HG03066 (cell line): ENCODE measurements at regions not wholly inside any gene's neighbourhood (a gene's known extent, or its start where the extent isn't known, plus 50 kb on each side); places are given as distances from the start of the nearest gene placed in this dataset.
"Not testable (repeated sequence)": the region's sequence is repeated elsewhere in the genome, so short reads cannot be mapped to it uniquely, and the experiment has no call there.

Experiments used
- ATAC-seq: cut with Tn5 transposase; IDR thresholded peaks from one replicate; pipeline ENCODE4 v1.9.1; 2021; ENCODE audit warnings: low read depth; ENCODE audit not compliant: unreplicated experiment

DNA sequence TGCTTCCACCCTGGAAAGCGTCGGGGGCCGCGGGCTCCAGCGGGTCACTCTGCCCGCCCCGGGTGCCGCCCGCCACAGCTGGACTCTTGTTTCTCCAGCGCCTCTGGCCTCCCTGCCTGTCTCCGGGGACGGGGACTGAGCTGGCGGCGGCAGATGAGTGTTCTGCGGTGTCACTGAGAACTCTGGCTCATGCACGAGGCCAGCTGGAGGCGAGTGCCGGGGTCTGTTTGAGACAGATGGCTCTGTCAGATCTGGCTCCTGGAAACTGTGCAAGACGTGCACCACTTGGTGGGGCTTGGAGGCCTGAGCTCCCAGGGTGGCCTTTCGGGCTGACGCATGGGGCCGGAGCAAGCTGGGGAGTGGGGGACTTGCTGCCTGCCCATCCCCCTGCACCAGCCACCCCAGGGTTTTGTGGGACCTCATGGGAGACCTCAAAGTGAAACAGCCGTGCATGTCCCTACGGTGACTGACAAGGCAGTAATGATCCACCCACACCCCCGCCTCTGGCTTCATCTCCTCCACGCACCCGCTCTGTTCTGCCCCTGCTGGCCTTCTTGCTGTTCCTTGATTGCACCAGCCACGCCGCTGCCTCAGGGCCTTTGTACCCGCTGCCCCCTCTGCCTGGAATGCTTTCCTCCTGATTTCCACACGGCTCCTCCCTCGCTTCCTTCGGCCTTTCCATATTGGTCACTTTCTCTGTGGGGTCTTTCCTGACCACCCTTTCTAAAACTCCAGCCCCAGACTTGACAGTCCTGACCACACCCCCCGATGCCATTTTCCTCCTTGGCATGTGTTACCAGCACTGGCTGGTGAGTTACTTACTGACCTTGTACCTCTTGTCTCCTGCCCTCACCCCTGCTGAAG lies 174.9 kb upstream of the CIBAR2 start:
- ATAC-seq = no peak

DNA sequence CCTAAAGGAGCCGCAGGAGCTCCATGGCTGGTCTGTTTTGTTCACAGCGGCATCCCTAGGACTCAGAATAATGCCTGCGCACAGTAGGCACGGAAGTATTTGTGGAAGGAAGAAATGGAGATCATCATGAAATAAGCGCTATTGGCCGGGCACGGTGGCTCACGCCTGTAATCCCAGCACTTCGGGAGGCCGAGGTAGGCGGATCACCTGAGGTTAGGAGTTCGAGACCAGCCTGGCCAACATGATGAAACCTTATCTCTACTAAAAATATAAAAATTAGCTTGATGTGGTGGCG lies 175.5 kb upstream of the CIBAR2 start:
- not testable (repeated sequence) for ATAC-seq

DNA sequence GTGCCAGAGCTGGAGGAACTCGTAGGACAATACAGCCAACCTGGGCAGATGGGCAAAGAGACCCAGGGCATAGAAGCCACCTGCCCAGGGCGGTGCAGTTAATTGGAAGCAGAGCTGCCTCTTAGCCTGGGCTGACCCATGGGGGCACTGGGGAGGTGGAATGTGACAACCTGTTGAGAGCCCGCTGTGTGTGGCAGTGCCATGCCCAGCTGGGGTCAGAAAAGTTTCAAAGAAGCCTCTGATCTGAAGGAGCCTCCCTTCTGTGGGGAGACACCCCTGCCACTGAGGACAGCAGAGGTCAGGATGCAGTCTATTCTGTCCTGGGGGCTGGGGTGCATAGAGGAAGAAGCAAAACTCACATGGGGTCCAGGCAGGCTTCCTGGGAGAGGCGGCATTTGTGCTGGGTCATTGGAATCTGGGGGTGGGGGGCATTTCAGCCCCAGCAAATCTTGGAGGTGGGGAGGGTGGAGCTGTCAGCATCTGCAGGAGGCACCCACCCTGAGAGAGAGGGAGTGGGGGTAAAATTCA lies 176.1 kb upstream of the CIBAR2 start:
- no peak for ATAC-seq

DNA sequence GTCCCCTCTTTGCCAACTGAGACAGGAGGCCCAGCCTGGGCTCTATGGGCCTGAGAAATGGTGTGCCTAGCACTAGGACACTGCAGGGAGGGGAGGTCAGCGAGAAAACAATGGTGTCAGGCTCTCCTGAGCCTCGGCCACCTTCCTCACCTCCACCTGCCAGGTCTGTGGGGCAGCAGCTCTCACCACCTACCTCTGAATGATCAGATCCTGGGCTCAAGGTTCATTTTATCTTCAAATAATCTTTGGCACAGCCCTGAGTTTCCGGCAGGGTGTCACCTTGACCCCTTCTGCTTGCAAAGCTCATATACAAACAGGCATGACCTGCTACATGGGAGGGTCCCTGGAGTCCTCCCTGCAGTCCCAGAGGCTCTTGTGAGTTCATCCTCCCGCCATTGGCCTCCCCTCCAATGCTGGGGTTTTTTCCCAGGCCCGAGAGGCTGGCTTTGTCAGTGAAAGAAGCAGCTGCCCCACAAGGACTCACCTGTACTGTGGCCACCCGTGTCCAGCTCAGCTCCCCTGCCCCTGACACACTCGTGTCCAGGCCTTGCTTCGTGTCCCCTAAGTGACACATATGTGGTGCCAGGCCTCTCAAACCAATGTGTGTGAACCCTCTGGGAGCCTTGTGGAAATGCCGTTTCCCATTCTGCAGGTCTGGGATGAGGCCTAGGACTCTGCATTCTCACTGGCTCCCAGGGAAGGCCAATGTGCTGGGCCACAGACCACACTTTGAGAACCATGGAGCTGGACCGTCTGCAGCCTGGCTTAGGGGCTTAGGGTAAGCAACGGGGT lies 176.8 kb upstream of the CIBAR2 start:
- no peak for ATAC-seq

DNA sequence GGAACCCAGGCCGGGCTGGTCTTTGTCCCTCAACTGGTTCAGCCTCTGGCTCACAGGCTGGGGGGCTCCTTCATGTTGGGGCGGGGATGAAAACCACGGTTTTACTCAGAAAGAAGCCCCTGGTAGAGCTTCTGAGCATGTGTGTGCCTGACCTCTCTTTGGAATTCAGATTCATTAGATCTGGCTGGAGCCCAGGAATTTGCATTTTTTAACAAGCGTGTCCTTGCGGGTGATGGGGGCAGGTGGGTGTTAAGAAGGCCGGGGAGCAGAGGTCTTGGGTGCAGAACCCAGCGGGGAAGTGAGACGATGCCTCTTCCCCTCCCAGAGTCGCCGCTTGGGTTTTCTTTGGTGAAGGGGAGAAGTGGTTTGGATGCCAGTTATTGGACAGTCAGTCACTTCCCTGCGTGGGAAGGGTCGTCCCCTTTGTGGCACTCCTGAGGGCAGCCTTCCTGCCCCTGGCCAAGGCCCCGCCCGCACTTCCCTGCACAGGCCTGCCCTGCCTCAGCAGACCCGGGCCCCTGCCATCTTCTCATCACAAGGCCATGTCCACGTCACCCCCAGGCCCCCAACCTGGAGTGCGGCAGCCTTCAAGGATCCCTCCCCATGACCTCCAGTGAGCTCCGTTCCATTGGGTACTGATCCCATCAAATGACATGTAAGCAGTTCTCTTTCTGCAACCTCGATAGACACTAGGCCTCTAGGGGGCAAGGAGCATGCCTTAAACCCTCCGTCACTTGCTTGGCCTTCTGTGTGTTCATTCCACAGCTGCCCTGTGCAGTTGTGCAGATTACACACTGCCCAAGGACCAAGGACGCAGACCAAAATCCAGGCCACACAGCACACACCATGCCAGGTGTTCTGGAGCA lies 177.7 kb upstream of the CIBAR2 start:
- ATAC-seq = no peak

DNA sequence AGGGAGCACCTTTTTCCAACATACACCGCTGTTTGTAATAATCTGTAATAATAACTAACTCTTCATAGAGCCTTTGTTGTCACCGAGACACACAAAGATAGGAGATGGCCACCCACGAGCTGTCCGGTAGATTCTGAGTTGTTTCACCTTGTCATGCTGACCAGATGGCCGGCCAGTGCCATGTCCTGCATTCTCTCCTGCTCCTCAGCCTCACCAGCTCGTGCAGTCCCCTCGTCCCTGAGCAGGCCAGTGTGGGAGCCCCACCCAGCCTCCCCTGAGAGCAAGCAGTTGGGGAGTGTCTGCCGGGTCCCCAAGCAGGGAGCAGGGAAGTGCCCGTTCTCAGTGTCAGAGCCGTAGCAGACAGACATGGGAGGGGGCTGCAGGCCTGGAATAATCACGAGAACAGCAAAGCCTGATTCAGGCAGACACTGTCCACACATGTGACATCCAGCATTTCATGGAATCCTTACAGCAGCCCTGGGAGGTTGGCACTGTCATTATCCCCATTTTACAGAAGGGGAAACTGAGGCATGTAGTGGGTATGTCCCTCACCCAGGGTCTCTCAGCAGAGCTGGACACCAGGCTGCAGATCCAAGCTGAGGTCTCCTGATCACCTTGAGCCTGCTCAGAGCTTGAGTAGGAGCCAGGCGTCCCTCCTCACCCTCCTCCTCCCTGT lies 178.5 kb upstream of the CIBAR2 start:
- no peak for ATAC-seq

DNA sequence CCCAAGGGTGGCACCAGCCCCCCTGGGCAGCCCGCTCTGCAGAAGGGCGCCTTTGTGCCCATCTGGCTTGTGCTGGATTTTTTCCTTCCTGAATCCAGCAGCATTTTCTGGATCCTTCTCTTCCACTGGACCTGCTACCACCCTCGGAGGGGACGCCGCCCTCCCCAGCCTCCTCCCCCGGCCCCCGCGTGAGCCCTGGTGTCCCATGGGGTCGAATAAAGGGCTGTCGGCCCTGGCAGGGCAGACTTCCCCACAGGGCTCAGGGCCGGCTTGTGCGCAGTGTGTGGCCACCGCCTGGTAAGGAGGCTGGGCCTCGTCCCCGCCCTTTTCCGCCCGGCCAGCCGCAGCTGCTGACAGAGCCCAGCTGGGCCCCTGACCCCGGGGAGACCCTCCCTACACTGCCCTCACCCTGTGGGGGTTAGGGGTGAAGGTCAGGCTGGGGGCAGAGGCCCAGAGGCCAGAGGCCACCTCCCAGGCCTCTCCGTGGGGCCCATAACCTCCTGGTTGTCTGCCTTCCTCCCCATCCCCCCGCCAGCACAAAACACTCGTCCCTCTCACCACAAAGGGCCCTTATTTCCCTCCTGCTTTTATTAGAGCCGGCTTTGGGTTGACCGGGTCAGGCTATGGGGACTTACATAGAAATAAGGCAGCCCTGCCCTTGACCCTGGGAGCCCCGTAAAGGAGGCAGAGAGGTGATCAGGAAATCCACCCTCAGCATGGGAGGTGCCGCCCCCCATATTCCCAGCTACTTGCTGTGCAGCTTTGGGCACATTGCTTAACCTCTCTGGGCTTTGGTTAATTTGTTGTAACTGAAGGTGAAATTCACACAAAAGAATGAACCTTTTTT lies 179.3 kb upstream of the CIBAR2 start:
- ATAC-seq = no peak

DNA sequence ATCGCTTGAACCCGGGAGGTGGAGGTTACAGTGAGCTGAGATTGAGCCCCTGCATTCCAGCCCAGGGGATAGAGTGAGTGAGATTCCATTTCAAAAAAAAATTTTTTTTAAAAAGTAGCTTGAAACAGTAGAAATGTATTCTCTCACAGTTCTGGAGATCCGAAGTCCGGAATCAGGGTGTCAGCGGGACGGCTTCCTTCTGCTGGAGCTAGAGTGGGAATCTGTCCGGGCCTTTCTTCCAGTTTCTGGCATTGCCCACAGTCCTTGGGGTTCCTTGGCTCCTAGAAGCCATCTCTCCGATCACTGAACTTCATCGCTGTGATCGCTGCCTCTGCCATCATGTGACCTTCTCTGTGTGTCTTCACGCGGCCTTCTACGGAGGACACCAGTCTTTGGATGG lies 181.2 kb upstream of the CIBAR2 start:
- no peak for ATAC-seq

DNA sequence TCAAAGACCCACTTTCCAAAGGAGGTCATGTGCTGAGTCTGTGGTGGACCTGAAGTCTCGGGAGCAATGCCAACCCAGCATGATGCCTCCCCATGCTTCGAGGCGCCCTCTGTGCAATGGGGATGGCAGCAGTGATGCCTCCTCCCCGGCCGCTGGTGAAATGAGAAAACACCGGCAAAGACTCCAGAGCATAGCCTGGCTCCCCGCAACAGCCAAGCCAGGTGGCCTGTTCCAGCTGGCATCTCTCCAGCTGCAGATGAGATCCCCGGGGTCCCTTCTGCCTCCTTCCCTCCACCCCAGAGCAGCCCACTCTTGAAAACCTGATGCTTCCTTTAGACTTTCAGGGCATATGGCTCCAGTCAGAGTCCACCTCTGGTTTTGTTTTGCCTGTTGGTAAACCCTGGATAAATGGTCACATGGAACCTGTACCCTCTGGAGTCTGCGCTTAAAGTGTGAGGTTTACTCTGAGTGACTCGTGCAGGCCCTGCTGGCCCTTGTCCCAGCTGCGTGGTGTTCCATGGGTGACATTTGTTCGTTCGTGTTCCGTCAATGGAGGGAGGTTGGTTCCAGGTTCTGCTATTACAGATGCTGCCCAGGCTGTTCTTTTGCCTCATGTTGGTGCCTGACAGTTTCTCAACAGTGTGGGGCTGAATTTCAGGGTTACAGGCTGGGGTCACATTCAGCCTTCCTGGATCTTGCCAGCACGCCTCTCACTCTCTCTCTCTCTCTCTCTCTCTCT lies 181.8 kb upstream of the CIBAR2 start:
- no peak for ATAC-seq

DNA sequence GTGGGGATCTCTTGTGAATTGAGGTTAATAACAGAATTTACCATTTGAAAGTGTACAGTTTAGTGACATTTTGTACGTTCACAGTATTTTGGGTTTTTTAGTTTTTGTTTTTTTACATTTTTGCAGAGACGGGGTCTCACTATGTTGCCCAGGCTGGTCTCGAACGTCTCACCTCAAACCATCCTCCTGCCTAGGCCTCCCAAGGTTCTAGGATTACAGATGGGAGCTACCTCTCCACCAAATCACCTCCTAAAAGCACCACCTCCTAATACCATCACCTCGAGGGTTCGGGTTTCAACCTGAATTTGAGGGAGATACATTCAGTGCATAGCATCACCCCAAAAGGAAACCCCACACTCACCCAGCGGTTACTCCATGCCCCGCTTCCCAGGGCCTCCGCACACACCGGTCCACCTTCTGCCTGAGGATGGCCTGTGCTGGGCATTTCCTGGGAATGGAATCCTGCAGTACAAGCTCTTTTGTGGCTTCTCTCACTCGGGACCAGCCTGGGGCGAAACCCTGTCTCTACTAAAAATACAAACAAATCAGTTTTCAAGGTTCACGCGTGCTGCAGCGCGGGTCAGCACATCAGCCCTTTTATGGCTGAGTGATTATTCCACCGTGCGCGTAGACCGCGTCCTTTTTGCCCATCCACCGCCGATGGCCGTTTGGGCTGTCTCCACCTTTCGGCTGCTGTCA lies 182.7 kb upstream of the CIBAR2 start:
- ATAC-seq = no peak

DNA sequence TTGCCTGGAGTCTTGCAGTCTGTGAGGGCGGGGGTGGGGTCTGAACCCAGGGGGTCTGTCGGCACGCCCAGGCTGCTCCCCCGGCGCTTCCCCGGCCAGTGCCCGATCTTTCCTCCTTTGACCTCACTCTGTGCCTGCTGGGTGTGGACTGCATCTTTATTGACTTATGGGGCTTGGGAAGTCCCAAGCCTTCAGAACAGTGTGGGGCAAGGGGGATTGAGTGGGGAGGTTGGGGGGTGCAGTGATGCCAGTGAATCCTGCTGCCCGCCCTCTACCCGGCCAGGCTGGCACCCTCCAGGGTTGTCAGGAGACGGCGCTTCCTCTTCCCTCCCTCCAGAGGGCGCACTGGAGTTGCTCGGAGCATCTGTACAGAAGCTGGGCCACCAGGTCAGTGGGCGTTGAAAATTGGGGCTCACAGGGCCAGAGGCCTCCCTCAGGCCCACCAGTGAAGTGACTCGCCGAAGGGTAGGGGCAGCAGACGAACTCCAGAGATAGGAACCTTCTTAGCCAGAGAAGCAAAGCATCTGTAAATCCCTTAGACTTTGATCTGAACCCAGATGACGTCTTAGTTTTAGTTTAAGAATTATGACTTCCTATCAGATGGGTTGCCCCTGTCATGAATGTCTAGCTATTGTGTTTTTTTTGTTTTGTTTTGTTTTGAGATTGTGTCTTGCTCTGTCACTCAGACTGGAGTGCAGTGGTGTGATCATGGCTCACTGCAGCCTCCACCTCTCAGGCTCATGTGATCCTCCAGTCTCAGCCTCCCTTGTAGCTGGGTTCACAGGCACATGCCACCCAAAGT lies 184.8 kb upstream of the CIBAR2 start:
- no peak for ATAC-seq

DNA sequence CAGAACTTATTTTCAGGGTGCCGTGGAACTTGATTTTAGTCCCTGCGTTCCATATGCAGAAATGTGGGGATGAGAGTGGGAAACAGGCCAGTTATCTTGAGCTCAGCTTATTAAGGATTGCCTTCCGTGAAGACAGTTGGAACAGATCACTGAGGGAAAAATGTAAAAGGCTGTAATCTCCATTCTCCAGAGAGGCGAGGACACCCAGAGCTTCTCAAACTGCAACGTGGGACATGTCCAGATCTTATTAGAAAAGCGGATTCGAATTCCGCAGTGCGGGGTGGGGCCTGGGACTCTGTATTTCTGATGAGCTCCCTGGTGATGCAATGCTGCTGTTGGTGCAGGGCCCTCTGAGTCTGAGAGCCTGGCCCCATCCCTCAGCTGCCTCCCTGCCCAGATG lies 185.6 kb upstream of the CIBAR2 start:
- ATAC-seq = no peak

DNA sequence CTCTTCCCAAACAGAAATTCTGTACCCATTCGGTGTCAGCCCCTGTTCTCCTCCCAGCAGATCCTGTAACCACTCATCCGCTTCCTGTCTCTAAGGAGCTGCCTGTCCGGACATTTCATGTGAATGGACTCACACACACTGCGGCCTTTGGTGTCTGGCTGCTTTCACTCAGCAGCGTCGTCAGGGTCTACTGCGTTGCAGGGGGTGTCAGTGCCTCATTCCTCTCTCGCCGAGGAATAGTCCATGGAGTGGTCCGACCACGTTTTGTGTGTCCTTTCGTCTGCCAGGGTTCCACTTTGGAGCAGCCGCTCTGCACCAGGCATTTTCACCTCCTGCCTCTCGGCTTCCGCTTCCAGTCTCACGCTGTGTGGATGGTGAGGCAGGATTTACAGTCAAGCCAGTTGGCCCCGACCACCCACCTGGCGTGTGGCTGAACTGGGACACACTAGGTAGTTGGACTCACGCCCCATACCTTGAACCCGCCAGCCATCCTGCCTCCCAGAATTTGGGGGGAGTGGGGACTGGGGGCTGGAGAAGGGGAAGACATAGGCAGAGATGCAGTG lies 188.2 kb upstream of the CIBAR2 start:
- no peak for ATAC-seq

DNA sequence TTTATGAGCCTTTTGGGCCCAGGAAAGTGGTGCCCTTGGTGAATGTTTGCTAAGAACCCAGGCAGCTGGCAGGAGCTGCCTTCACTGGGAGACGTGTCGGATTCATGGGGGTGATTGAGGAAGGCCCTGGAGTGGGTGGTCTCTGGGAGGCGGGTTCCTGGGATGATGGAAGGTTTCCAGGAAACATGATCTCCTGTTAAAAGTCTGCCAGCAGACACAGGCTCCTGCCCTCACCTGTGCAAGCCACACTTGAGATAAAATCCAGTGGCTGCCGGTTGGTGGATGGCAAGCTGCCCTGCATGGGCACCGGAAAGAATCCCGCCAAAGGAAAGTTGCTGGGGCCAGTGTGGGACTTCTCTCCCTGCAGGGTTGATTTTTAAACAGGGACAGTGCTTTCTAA lies 189.0 kb upstream of the CIBAR2 start:
- ATAC-seq = no peak

DNA sequence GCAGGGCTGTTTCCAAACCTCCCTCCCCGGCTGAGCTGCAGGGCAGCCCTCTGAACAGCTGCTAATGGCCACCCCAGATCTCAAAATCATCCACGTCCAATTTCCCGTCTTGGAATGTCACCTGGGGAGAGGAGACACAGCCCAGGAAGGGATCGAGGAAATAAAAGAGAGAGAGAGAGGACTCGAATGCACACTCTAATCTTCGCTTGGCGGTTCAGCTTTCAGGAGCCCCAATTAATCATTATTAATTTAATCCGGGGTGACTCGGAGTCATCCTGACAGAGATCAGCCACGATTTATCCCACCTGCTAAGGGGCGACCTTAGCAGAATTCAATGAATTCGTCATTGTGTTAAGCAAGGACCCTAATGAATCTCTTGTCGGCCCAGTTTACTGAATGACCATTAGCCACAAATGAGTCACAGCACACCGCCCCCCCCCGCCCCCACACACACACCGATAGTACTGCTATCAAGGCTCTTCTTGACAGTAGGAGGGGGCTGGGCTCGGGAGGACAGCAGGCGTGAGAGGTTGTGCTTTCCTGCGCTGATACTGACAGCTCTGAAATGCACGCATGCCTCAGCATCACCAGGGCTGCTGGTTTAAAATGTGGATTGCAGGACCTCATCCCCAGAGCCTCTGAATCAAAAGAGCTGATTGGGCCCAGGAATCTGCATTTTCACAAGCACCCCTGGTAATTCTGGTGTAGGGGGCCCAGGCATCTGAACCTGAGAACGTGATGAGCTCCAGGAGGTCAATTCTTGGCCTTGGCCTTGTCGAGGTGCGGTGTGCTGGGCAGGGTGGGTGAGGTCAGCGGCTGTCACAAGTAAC lies 190.0 kb upstream of the CIBAR2 start:
- no peak for ATAC-seq

DNA sequence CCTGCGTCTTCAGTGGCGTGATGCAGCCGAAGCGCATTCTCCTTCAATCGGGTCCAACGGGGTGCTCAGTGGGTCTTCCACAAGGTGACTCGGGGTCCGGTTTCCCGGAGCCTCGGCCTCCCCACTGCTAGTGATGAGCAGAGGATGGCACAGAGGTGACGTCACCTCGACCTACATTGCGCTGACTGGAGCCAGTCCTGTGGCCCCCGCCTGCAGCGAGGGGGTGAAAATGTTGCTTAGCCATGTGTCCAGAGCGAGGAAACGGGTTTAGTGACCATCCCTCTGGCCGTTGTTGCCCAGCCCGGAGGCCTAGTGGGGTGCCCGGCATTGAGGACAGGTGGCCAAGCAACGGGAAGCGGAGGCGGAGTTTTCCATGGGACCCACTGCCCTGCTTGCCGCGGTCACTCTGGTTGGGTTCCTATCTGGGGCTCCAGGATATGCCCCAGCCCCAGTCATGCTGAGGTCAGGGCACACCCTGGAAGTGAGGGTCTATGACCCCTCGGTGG lies 190.6 kb upstream of the CIBAR2 start:
- no peak for ATAC-seq
